Effector CD8-positive, alpha-beta T cell (primary cell): ENCODE measurements at regions not wholly inside any gene's neighbourhood (a gene's known extent, or its start where the extent isn't known, plus 50 kb on each side); places are given as distances from the start of the nearest gene placed in this dataset.

Experiments used
- DNase-seq: peaks from one replicate; lab custom pipeline; 2025; lab: John Stamatoyannopoulos, UW

- DNase-seq, result no peak
These were observed 186.2 kb upstream of the STT3B start for GRCh38 chr3:31346542-31346979.

GRCh38 chr3:31349001-31349748 is 183.6 kb upstream of the STT3B start:
- DNase-seq, result no peak

GRCh38 chr3:31350307-31350706 is 182.4 kb upstream of the STT3B start:
- no peak for DNase-seq

- no peak for DNase-seq
These were observed 180.4 kb upstream of the STT3B start for GRCh38 chr3:31352331-31352730.

GRCh38 chr3:31353166-31353565 is 179.6 kb upstream of the STT3B start:
- no peak for DNase-seq

GRCh38 chr3:31354373-31354772 is 178.4 kb upstream of the STT3B start:
- DNase-seq, result no peak

- DNase-seq, result no peak
These were observed 176.9 kb upstream of the STT3B start for GRCh38 chr3:31355807-31356206.

- DNase-seq, result no peak
These were observed 175.8 kb upstream of the STT3B start for GRCh38 chr3:31356941-31357340.

- no peak for DNase-seq
These were observed 175.3 kb upstream of the STT3B start for GRCh38 chr3:31357451-31357850.

- no peak for DNase-seq
These were observed 174.2 kb upstream of the STT3B start for GRCh38 chr3:31358473-31359070.

- no peak for DNase-seq
These were observed 171.1 kb upstream of the STT3B start for GRCh38 chr3:31361371-31362273.

- no peak for DNase-seq
These were observed 168.5 kb upstream of the STT3B start for GRCh38 chr3:31364188-31364587.

GRCh38 chr3:31364711-31365110 is 168.0 kb upstream of the STT3B start:
- DNase-seq, result no peak

GRCh38 chr3:31367518-31367917 is 165.2 kb upstream of the STT3B start:
- no peak for DNase-seq

- no peak for DNase-seq
These were observed 162.9 kb upstream of the STT3B start for GRCh38 chr3:31369637-31370379.

GRCh38 chr3:31370380-31370666 is 162.4 kb upstream of the STT3B start:
- DNase-seq, result no peak

GRCh38 chr3:31370681-31371080 is 162.0 kb upstream of the STT3B start:
- no peak for DNase-seq

GRCh38 chr3:31371484-31372177 is 161.1 kb upstream of the STT3B start:
- DNase-seq, result no peak

GRCh38 chr3:31373681-31374080 is 159.0 kb upstream of the STT3B start:
- DNase-seq, result no peak

- no peak for DNase-seq
These were observed 155.6 kb upstream of the STT3B start for GRCh38 chr3:31377045-31377642.

- DNase-seq, result no peak
These were observed 154.5 kb upstream of the STT3B start for GRCh38 chr3:31378231-31378630.
